Kidney (tissue), 13 donors: ENCODE measurements at regions not wholly inside any gene's neighbourhood (a gene's known extent, or its start where the extent isn't known, plus 50 kb on each side); places are given as distances from the start of the nearest gene placed in this dataset.

Experiments
- DNase-seq, 5 donors: peaks; one replicate each; pipeline ENCODE4 v3.0.0-alpha.2; 2013 to 2020
- FAIRE-seq: peaks from 2 replicates; lab custom pipeline; 2012; peaks lifted over from hg19 to GRCh38; lab: Jason Lieb, UNC
- H3K27ac ChIP-seq, 2 donors: one replicate each; pipeline ENCODE4 v1.7.0; 2013; ENCODE audit warnings: low read depth in 2 of 2, low read length in 2 of 2, inconsistent platforms in 1 of 2
- H3K27me3 ChIP-seq: one replicate; pipeline ENCODE4 v1.7.1; 2013; ENCODE audit warnings: low read length, inconsistent platforms; ENCODE audit not compliant: control insufficient read depth, insufficient read depth
- H3K36me3 ChIP-seq, 3 donors: one replicate each; pipeline versions ENCODE4 v1.7.0 to v1.7.1; 2013; ENCODE audit warnings: low read length in 3 of 3, control low read depth in 1 of 3, inconsistent platforms in 1 of 3; ENCODE audit not compliant: insufficient read depth in 3 of 3, control insufficient read depth in 2 of 3
- H3K4me1 ChIP-seq, 3 donors: one replicate each; pipeline versions ENCODE4 v1.7.0 to v1.7.1; 2013; ENCODE audit warnings: low read length in 3 of 3, inconsistent platforms in 1 of 3, low read depth in 1 of 3; ENCODE audit not compliant: control insufficient read depth in 2 of 3, insufficient read depth in 2 of 3
- H3K4me3 ChIP-seq, 3 donors: one replicate each; pipeline versions ENCODE4 v1.7.0 to v1.8.1; 2013; ENCODE audit warnings: low read length in 3 of 3, control low read depth in 1 of 3, inconsistent platforms in 1 of 3
- H3K9ac ChIP-seq, 3 donors: one replicate each; pipeline versions ENCODE4 v1.7.0 to v1.7.1; 2013; ENCODE audit warnings: low read length in 3 of 3, control low read depth in 1 of 3, inconsistent platforms in 1 of 3
- H3K9me3 ChIP-seq, 3 donors: one replicate each; pipeline versions ENCODE4 v1.7.0 to v1.7.1; 2013; ENCODE audit warnings: low read length in 3 of 3, control low read depth in 1 of 3, inconsistent platforms in 1 of 3; ENCODE audit not compliant: control insufficient read depth in 2 of 3, insufficient read depth in 1 of 3
- CTCF ChIP-seq: IDR thresholded peaks from 3 replicates; pipeline ENCODE4 v1.5.1; 2012; ENCODE audit warnings: mild to moderate bottlenecking, moderate library complexity, borderline replicate concordance; ENCODE audit not compliant: insufficient read depth; ENCODE audit errors: extremely low read depth
- intact Hi-C: fragments of 100-400 bp; cut with DNase I; formaldehyde crosslinking; loops from one replicate; pipeline ENCODE4 v1.11.1; 2022
- donor health status: control.
- donor health status: control.
- donor health status: control.
- donor health status: control.
- donor health status: control.
- donor health status: DM: yes; HTN: yes; CAD: no.
- donor health status: Normal renal cell carcinoma (clear cell type).

- DNase-seq (no peak), FAIRE-seq (no peak)
- H3K4me3 ChIP-seq: no peak overlapping the region
- H3K4me1 ChIP-seq: no peaks in the 10 kb centered on the region
- H3K27me3 ChIP-seq: no peaks in the 10 kb centered on the region
- H3K27ac ChIP-seq: no peak overlapping the region
- no peaks in the 10 kb centered on the region for H3K9me3 ChIP-seq
- TF ChIP-seq CTCF: no peak
- H3K9ac ChIP-seq: no peak overlapping the region
- H3K36me3 ChIP-seq: no peaks in the 10 kb centered on the region
- intact Hi-C loops: no loop called here
Observed at GRCh38 chr16:80046261-80046660, 445.7 kb upstream of the MAF start.

GRCh38 chr16:80045861-80046260, 445.3 kb upstream of the MAF start:
- H3K27ac ChIP-seq: no peak overlapping the region
- no peak for DNase-seq
- H3K4me3 ChIP-seq: no peak overlapping the region
- no peak overlapping the region for H3K9ac ChIP-seq
- no peak for TF ChIP-seq CTCF
- no peak for FAIRE-seq
- intact Hi-C loops: no loop called here
- H3K27me3 ChIP-seq: no peaks in the 10 kb centered on the region
- no peaks in the 10 kb centered on the region for H3K9me3 ChIP-seq
- no peaks in the 10 kb centered on the region for H3K4me1 ChIP-seq
- H3K36me3 ChIP-seq: no peaks in the 10 kb centered on the region

- Histone ChIP-seq H3K9ac (no peak overlapping the region), H3K36me3 (no peaks in the 10 kb centered on the region), H3K9me3 (no peaks in the 10 kb centered on the region), H3K4me1 (no peaks in the 10 kb centered on the region), H3K27me3 (no peaks in the 10 kb centered on the region), H3K27ac (no peak overlapping the region), H3K4me3 (no peak overlapping the region)
- TF ChIP-seq CTCF: no peak
- DNase-seq (no peak), FAIRE-seq (no peak)
- intact Hi-C loops: no loop called here
Observed at GRCh38 chr16:80041410-80041809, 440.9 kb upstream of the MAF start.

DNA sequence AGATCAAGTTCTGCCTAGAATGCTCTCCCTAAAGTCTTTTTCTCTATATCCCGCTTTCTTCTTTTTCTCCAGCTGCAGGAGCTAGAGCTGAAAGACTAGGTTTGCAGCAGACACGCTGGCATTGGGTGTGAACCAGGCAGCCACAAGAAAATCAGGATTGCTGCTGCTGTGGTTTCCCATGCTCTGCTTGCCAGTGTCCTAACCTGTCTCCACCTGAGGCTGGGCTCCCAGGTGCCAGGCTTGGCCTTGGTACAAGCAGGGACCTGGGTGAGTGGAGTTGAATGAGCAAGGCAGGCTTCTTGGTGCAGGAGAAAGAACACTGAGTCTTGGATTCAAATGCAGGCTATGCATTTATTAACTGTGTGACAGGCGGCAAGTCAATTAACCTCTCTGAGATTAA, 440.3 kb upstream of the MAF start:
- H3K4me1 ChIP-seq: no peaks in the 10 kb centered on the region
- no peaks in the 10 kb centered on the region for H3K36me3 ChIP-seq
- intact Hi-C loops: no loop called here
- no peak overlapping the region for H3K9ac ChIP-seq
- DNase-seq (no peak), FAIRE-seq (no peak)
- H3K27ac ChIP-seq: no peak overlapping the region
- no peak overlapping the region for H3K4me3 ChIP-seq
- TF ChIP-seq CTCF: no peak
- no peaks in the 10 kb centered on the region for H3K9me3 ChIP-seq
- no peaks in the 10 kb centered on the region for H3K27me3 ChIP-seq
